K562 (cell line): ENCODE measurements at regions not wholly inside any gene's neighbourhood (a gene's known extent, or its start where the extent isn't known, plus 50 kb on each side); places are given as distances from the start of the nearest gene placed in this dataset.

ENCODE experiments used
- ATAC-seq: fragments of 200-7000 bp; cut with Tn5 transposase; 3 replicates; pipeline ENCODE4 v1.9.1; 2020; ENCODE audit warnings: moderate library complexity
- BruUV-seq: library from RNA; stranded (reverse); fragments of 400-500 nt; replicated peaks from 2 replicates; lab custom pipeline; 2021; lab: Mats Ljungman, UMichigan
- CTCF ChIA-PET: fragments of 300-600 bp; formaldehyde crosslinking; extraction: SDS; loops from one replicate; lab custom pipeline; 2021; ENCODE audit warnings: low intra/inter-chr PET ratio; lab: Yijun Ruan, JAX
- POLR2A ChIA-PET: fragments of 300-600, 350-650 bp; sonication (Branson Sonifier 250); formaldehyde crosslinking; extraction: SDS; loops from one replicate; lab custom pipeline; 2021; ENCODE audit warnings: antibody characterized with exemption, inconsistent platforms; lab: Yijun Ruan, JAX
- DNase-seq, 4 experiments: peaks; one replicate each; pipeline versions ENCODE4 v3.0.0 to v3.0.0-alpha.2; 2011 to 2018; ENCODE audit warnings: low spot score in 3 of 4, mixed read lengths in 3 of 4; ENCODE audit errors: extremely low read depth in 1 of 4
- FAIRE-seq: peaks from 2 replicates; lab custom pipeline; 2011; peaks lifted over from hg19 to GRCh38; lab: Jason Lieb, UNC
- H2AFZ ChIP-seq: 2 replicates; pipeline ENCODE4 v1.6.0; 2011; ENCODE audit warnings: low read depth, low read length, control low read depth, inconsistent platforms
- H3K27ac ChIP-seq: fragments of 200-600 bp; 3 replicates; pipeline ENCODE4 v1.8.0; 2011; ENCODE audit warnings: low read depth, mild to moderate bottlenecking, control low read depth, inconsistent platforms, low read length, moderate library complexity, mixed read lengths; ENCODE audit errors: extremely low read depth
- H3K27me3 ChIP-seq, 2 experiments: fragments of 300-600 bp in 1 of 2; 2 replicates in 1 of 2; 3 replicates in 1 of 2; pipeline versions ENCODE4 v1.6.0 to v1.8.0; 2011; ENCODE audit warnings: inconsistent platforms in 2 of 2, low read length in 2 of 2, mild to moderate bottlenecking in 1 of 2, mixed read lengths in 1 of 2, moderate library complexity in 1 of 2; ENCODE audit not compliant: control insufficient read depth in 2 of 2, insufficient read depth in 2 of 2
- H3K36me3 ChIP-seq: fragments of 300-600 bp; 3 replicates; pipeline ENCODE4 v1.8.0; 2011; ENCODE audit warnings: mild to moderate bottlenecking, low read length, inconsistent platforms; ENCODE audit not compliant: control insufficient read depth, insufficient read depth
- H3K4me1 ChIP-seq, 2 experiments: fragments of 200-600 bp in 1 of 2; replicated peaks in 1 of 2; 2 replicates in 1 of 2; 3 replicates in 1 of 2; pipeline versions ENCODE4 v1.5.1 to v1.8.0; 2011; ENCODE audit warnings: inconsistent platforms in 2 of 2, low read length in 2 of 2, mild to moderate bottlenecking in 1 of 2, mixed read lengths in 1 of 2, moderate library complexity in 1 of 2; ENCODE audit not compliant: control insufficient read depth in 2 of 2, insufficient read depth in 2 of 2
- H3K4me2 ChIP-seq: 2 replicates; pipeline ENCODE4 v1.6.1; 2011; ENCODE audit warnings: low read length, control low read depth, inconsistent platforms, mixed read lengths; ENCODE audit not compliant: insufficient read depth
- H3K4me3 ChIP-seq: fragments of 200-600 bp; sonication (generic), shearing (Covaris generic); 2 replicates; pipeline ENCODE4 v1.5.1; 2016; ENCODE audit warnings: control low read depth, inconsistent platforms
- H3K79me2 ChIP-seq: fragments of 200-600 bp; 3 replicates; pipeline ENCODE4 v1.8.0; 2011; ENCODE audit warnings: low read length, inconsistent platforms; ENCODE audit not compliant: control insufficient read depth, insufficient read depth
- H3K9ac ChIP-seq, 2 experiments: 2 replicates each; pipeline versions ENCODE4 v1.6.0 to v1.6.1; 2011; ENCODE audit warnings: low read depth in 2 of 2, low read length in 2 of 2, control low read depth in 1 of 2, inconsistent platforms in 1 of 2, mild to moderate bottlenecking in 1 of 2, mixed read lengths in 1 of 2; ENCODE audit not compliant: insufficient read depth in 1 of 2
- H3K9me1 ChIP-seq: one replicate; pipeline ENCODE4 v1.6.0; 2011; ENCODE audit warnings: inconsistent platforms, mild to moderate bottlenecking, low read length, moderate library complexity; ENCODE audit not compliant: control insufficient read depth, insufficient read depth
- H3K9me3 ChIP-seq: replicated peaks from 2 replicates; pipeline ENCODE4 v1.5.1; 2011; ENCODE audit warnings: low read depth, low read length, inconsistent platforms; ENCODE audit not compliant: control insufficient read depth, insufficient read depth
- H4K20me1 ChIP-seq: replicated peaks from 2 replicates; pipeline ENCODE4 v1.6.1; 2011; ENCODE audit warnings: low read length, inconsistent platforms, mixed read lengths; ENCODE audit not compliant: control insufficient read depth, insufficient read depth
- BMI1 ChIP-seq: fragments of 150-350 bp; IDR thresholded peaks from 2 replicates; pipeline ENCODE4 v1.6.1; 2014; ENCODE audit warnings: low read length
- CHD2 ChIP-seq: IDR thresholded peaks from 2 replicates; pipeline ENCODE4 v1.6.1; 2011; ENCODE audit warnings: low read depth, low read length
- HMGN3 ChIP-seq: IDR thresholded peaks from 2 replicates; pipeline ENCODE4 v1.6.1; 2011; ENCODE audit warnings: borderline replicate concordance, low read depth, mild to moderate bottlenecking, mixed read lengths, low read length; ENCODE audit not compliant: insufficient read length; ENCODE audit errors: extremely low read depth
- HNRNPL ChIP-seq: fragments of 200-400 bp; formaldehyde crosslinking; IDR thresholded peaks from 2 replicates; pipeline ENCODE4 v1.6.1; 2017; ENCODE audit warnings: low read depth, mild to moderate bottlenecking, low read length
- ILK ChIP-seq: fragments of 450-650 bp; IDR thresholded peaks from 2 replicates; pipeline ENCODE4 v1.6.1; 2016; ENCODE audit warnings: missing genetic modification characterization, low read depth, mild to moderate bottlenecking, missing compliant biosample characterization, moderate library complexity, borderline replicate concordance
- KLF1 ChIP-seq: fragments of 450-650 bp; IDR thresholded peaks from 2 replicates; pipeline ENCODE4 v1.6.1; 2016; ENCODE audit warnings: missing genetic modification characterization, missing compliant biosample characterization
- MCM7 ChIP-seq, 2 experiments: fragments of 450-650 bp; IDR thresholded peaks; 2 replicates each; pipeline ENCODE4 v1.6.1; 2016 to 2018
- ZFP30 ChIP-seq: fragments of 250-450 bp; sonication (Bioruptor Pico); IDR thresholded peaks from 2 replicates; pipeline ENCODE4 v1.8.0; 2022; ENCODE audit warnings: moderate library complexity, mild to moderate bottlenecking, inconsistent platforms, borderline replicate concordance
- ZNF212 ChIP-seq: fragments of 450-650 bp; formaldehyde crosslinking; IDR thresholded peaks from 2 replicates; pipeline ENCODE4 v1.4.0; 2020; ENCODE audit warnings: mild to moderate bottlenecking
- WGBS: fragments of 100-300 bp; shearing (Covaris generic); methylation state at CpG from one replicate; pipeline ENCODE4 v1.1.6; 2016; ENCODE audit warnings: low coverage, mixed read lengths; ENCODE audit not compliant: insufficient coverage; ENCODE audit errors: missing lambda C conversion rate; 5-methylcytosine and 5-hydroxymethylcytosine counted together
- in situ Hi-C: fragments of 300-500 bp; cut with MboI; formaldehyde crosslinking; loops from 4 replicates; pipeline ENCODE4 v1.15.0; 2018; ENCODE audit warnings: inconsistent platforms, mixed read lengths
- intact Hi-C: fragments of 100-400 bp; cut with micrococcal nuclease; formaldehyde crosslinking; loops from 2 replicates; pipeline ENCODE4 v1.14.2; 2022
- TF ChIP-seq, protein P1 (sequence below), 2 experiments: fragments of 450-650 bp; IDR thresholded peaks; 2 replicates each; pipeline ENCODE4 v1.6.1; 2016
- TF ChIP-seq, protein P2 (sequence below): fragments of 450-650 bp; formaldehyde crosslinking; IDR thresholded peaks from 2 replicates; pipeline ENCODE4 v1.4.0; 2020; ENCODE audit warnings: mild to moderate bottlenecking, moderate library complexity
- TF ChIP-seq, protein P3 (sequence below), 2 experiments: fragments of 450-650 bp; IDR thresholded peaks; 2 replicates each; pipeline ENCODE4 v1.6.1; 2018; ENCODE audit warnings: mild to moderate bottlenecking in 2 of 2, low read depth in 1 of 2; ENCODE audit not compliant: partially characterized antibody in 2 of 2

DNA sequence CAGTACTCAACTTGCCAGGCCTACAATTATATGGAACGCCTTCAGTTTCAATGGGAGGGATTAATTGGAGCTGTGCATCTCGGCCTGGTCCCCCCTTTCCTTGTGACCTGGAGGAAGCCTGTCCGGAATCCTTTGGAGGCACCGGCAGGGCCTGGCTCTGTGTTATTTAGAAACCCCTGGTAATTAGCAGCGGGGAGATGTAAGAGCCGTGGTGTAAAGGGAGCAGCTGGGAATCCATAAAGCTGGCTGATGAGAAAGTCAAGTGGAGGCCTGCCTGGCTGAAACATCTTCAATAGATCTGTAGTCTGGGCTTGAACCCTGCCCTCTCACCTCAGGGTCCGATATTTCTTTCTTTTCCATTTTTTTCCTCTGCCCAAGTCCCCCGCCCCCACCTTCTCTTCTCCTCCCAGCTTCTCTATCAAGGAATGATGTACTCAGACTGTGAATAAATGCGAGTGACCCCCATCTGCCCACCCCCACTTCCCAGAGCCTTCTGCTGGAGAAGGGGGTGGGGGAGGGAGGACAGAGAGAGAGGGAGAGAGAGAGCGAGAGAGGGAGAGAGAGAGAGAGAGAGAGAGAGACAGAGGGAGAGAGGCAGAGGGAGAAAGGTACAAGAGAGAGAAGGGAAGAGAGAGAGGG is 495.5 kb upstream of the ZFHX3 start (continued):
- TF ChIP-seq, protein P1, sequence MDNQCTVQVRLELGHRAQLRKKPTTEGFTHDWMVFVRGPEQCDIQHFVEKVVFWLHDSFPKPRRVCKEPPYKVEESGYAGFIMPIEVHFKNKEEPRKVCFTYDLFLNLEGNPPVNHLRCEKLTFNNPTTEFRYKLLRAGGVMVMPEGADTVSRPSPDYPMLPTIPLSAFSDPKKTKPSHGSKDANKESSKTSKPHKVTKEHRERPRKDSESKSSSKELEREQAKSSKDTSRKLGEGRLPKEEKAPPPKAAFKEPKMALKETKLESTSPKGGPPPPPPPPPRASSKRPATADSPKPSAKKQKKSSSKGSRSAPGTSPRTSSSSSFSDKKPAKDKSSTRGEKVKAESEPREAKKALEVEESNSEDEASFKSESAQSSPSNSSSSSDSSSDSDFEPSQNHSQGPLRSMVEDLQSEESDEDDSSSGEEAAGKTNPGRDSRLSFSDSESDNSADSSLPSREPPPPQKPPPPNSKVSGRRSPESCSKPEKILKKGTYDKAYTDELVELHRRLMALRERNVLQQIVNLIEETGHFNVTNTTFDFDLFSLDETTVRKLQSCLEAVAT (IDR thresholded peaks at IDR 0.05), result no peak
- TF ChIP-seq CHD2, result no peak
- TF ChIP-seq KLF1 (tag), result no peak
- TF ChIP-seq HMGN3, result no peak
- TF ChIP-seq ZNF212, result no peak
- no peak for TF ChIP-seq ZFP30 (CRISPR knock-in tag)
- no peak for TF ChIP-seq HNRNPL
- no peak for TF ChIP-seq MCM7 (IDR thresholded peaks at IDR 0.05)

DNA sequence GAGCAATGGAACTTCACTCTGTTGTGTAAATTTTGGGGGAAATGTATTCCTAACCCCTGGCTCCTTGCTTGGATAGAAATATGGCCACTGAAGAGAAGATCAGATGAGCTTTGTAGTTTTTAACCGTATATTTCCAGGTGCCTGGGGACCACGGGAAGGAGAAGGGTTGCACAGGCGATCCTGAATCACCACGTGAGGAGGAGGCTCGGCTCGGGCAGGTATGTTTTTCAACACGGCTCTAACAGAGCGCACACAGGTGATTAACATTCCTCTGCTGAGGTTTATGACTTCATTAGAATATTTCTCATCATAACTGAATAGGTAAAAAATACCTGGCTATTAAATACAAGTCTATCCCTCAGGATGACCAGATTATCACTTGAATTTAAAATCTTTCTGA is 495.0 kb upstream of the ZFHX3 start:
- POLR2A ChIA-PET, result interaction anchor here (0.8 kb wide), 1 partner anchor 8 kb away, joined by 4 read pairs; no protein-coding TSS in a partner anchor
- H3K9me1 ChIP-seq, result no peaks in the 10 kb centered on the region
- no peaks in the 10 kb centered on the region for H3K79me2 ChIP-seq
- in situ Hi-C loops, result no loop called here
- H3K9me3 ChIP-seq, result no peaks in the 10 kb centered on the region
- H3K27me3 ChIP-seq, result peaks cover 15 to 35% of the 10 kb centered on the region in 2 experiments; a peak in 4 of 5 replicates
- H3K4me3 ChIP-seq, result no peak overlapping the region
- no peak for DNase-seq
- no peaks in the 10 kb centered on the region for H3K4me1 ChIP-seq
- no peak overlapping the region for H3K9ac ChIP-seq
- TF ChIP-seq BMI1, result no peak
- no peak for TF ChIP-seq ILK (tag)
- TF ChIP-seq, protein P2, sequence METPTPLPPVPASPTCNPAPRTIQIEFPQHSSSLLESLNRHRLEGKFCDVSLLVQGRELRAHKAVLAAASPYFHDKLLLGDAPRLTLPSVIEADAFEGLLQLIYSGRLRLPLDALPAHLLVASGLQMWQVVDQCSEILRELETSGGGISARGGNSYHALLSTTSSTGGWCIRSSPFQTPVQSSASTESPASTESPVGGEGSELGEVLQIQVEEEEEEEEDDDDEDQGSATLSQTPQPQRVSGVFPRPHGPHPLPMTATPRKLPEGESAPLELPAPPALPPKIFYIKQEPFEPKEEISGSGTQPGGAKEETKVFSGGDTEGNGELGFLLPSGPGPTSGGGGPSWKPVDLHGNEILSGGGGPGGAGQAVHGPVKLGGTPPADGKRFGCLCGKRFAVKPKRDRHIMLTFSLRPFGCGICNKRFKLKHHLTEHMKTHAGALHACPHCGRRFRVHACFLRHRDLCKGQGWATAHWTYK (CRISPR knock-in tag), result no peak
- TF ChIP-seq, protein P3, sequence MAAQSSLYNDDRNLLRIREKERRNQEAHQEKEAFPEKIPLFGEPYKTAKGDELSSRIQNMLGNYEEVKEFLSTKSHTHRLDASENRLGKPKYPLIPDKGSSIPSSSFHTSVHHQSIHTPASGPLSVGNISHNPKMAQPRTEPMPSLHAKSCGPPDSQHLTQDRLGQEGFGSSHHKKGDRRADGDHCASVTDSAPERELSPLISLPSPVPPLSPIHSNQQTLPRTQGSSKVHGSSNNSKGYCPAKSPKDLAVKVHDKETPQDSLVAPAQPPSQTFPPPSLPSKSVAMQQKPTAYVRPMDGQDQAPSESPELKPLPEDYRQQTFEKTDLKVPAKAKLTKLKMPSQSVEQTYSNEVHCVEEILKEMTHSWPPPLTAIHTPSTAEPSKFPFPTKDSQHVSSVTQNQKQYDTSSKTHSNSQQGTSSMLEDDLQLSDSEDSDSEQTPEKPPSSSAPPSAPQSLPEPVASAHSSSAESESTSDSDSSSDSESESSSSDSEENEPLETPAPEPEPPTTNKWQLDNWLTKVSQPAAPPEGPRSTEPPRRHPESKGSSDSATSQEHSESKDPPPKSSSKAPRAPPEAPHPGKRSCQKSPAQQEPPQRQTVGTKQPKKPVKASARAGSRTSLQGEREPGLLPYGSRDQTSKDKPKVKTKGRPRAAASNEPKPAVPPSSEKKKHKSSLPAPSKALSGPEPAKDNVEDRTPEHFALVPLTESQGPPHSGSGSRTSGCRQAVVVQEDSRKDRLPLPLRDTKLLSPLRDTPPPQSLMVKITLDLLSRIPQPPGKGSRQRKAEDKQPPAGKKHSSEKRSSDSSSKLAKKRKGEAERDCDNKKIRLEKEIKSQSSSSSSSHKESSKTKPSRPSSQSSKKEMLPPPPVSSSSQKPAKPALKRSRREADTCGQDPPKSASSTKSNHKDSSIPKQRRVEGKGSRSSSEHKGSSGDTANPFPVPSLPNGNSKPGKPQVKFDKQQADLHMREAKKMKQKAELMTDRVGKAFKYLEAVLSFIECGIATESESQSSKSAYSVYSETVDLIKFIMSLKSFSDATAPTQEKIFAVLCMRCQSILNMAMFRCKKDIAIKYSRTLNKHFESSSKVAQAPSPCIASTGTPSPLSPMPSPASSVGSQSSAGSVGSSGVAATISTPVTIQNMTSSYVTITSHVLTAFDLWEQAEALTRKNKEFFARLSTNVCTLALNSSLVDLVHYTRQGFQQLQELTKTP (IDR thresholded peaks at IDR 0.05; ENCODE audit: low read depth in 1 of 2, partially characterized antibody in 2 of 2), result no peak
- ATAC-seq, result no peak
- intact Hi-C loops, result no loop called here
- H2AFZ ChIP-seq, result no peak overlapping the region
- H3K4me2 ChIP-seq, result no peak overlapping the region
- H3K36me3 ChIP-seq, result no peaks in the 10 kb centered on the region
- no peak overlapping the region for H3K27ac ChIP-seq
- H4K20me1 ChIP-seq, result no peaks in the 10 kb centered on the region
- WGBS, result 0% methylated on average over 5 of the region's 8 CpGs
- CTCF ChIA-PET, result no interaction called here
- BruUV-seq, result no TSS peak
- FAIRE-seq, result no peak
